HEK293 (cell line): ENCODE measurements at regions not wholly inside any gene's neighbourhood (a gene's known extent, or its start where the extent isn't known, plus 50 kb on each side); places are given as distances from the start of the nearest gene placed in this dataset.

Experiments used
- REPIN1 ChIP-seq: fragments of 450-650 bp; formaldehyde crosslinking; IDR thresholded peaks from 2 replicates; pipeline ENCODE4 v1.5.1; 2017; ENCODE audit warnings: missing biosample characterization, missing genetic modification characterization, low read depth
- ZEB2 ChIP-seq: fragments of 450-650 bp; formaldehyde crosslinking; IDR thresholded peaks from 2 replicates; pipeline ENCODE4 v1.5.1; 2016; ENCODE audit warnings: missing biosample characterization, missing genetic modification characterization
- ZNF416 ChIP-seq: fragments of 450-650 bp; formaldehyde crosslinking; IDR thresholded peaks from 2 replicates; pipeline ENCODE4 v1.5.1; 2016; ENCODE audit warnings: missing biosample characterization, missing genetic modification characterization
- ZNF549 ChIP-seq: fragments of 450-650 bp; IDR thresholded peaks from 2 replicates; pipeline ENCODE4 v1.5.1; 2018; ENCODE audit warnings: missing biosample characterization, missing genetic modification characterization, mild to moderate bottlenecking, inconsistent platforms, moderate library complexity
- ZNF660 ChIP-seq: fragments of 450-650 bp; IDR thresholded peaks from 2 replicates; pipeline ENCODE4 v1.5.1; 2018; ENCODE audit warnings: missing biosample characterization, mild to moderate bottlenecking, missing genetic modification characterization
- TF ChIP-seq, protein P1 (sequence below): fragments of 450-650 bp; formaldehyde crosslinking; IDR thresholded peaks from 2 replicates; pipeline ENCODE4 v1.5.1; 2016; ENCODE audit warnings: missing biosample characterization, missing genetic modification characterization

DNA sequence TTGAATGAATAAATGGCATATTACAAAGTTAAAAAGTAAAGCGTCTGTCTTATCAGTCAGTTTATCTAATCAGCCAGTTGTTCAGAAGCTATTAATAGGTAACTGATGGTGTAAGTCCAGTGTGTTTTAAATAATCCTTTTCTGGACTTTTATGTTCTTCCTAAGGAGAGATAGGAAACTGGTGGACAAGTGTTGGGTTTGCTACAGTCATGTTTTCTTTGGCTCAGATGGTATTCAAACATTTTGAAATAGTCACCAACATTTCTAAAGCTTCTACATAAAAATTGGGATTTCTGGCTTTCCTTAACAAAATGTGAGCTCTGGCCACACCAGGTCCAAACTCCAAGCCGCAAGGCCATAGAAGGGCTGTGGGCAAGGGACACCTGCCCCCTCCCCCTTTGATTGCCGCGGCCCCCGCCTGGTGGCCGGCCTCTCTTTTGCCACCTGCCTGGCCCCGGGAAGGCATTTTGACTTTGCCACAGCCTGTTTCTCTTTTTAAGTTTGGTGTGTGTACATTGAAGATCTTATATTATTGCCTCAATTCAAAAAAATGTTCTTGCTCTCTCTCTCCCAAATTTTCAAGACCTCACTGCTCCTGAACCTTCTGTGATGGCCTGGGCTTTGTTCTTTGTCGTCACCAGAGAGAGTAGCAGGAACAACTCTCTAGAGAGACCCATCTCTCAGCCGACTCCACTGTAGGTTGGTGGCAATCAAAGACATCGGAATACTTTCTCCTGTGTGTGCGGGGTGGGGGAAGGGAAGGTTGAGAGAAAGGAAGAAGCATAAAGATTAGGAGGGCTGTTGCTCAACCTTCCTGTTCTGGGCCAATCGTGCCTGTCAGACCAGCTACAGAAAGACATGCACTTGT is 84.0 kb upstream of the ZNF217 start:
- TF ChIP-seq, protein P1, sequence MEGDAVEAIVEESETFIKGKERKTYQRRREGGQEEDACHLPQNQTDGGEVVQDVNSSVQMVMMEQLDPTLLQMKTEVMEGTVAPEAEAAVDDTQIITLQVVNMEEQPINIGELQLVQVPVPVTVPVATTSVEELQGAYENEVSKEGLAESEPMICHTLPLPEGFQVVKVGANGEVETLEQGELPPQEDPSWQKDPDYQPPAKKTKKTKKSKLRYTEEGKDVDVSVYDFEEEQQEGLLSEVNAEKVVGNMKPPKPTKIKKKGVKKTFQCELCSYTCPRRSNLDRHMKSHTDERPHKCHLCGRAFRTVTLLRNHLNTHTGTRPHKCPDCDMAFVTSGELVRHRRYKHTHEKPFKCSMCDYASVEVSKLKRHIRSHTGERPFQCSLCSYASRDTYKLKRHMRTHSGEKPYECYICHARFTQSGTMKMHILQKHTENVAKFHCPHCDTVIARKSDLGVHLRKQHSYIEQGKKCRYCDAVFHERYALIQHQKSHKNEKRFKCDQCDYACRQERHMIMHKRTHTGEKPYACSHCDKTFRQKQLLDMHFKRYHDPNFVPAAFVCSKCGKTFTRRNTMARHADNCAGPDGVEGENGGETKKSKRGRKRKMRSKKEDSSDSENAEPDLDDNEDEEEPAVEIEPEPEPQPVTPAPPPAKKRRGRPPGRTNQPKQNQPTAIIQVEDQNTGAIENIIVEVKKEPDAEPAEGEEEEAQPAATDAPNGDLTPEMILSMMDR: no peak
- TF ChIP-seq ZEB2 (tag by site-specific recombination) (0 out of 2 replicates have a peak, but pooled peaks have one; percentile 14), ZNF549 (tag by site-specific recombination) (no peak), ZNF660 (tag by site-specific recombination) (no peak), ZNF416 (tag by site-specific recombination) (no peak), REPIN1 (tag by site-specific recombination) (no peak)
